ENCODE measurements at regions not wholly inside any gene's neighbourhood (a gene's known extent, or its start where the extent isn't known, plus 50 kb on each side); places are given as distances from the start of the nearest gene placed in this dataset.

- TF ChIP-seq REST (IDR thresholded peaks at IDR 0.05; ENCODE audit: insufficient read depth in 1 of 2, low read depth in 2 of 2, low read length in 2 of 2) (no peak), POLR2AphosphoS5 (IDR thresholded peaks at IDR 0.05; ENCODE audit: low read depth, low read length) (no peak), TAF1 (IDR thresholded peaks at IDR 0.05; ENCODE audit: borderline replicate concordance, insufficient read depth, low read length) (no peak), SIN3A (IDR thresholded peaks at IDR 0.05; ENCODE audit: borderline replicate concordance, insufficient read depth, low read length) (no peak), FOXP2 (optimal IDR thresholded peaks at IDR 0.05; ENCODE audit: borderline replicate concordance, extremely low read depth, extremely low read length, insufficient read depth) (no peak)
Measured at GRCh38 chr12:94832105-94832504, 171.4 kb downstream of the NDUFA12 start.

GRCh38 chr12:94831081-94831751 lies 172.3 kb downstream of the NDUFA12 start:
- TF ChIP-seq POLR2AphosphoS5 (IDR thresholded peaks at IDR 0.05; ENCODE audit: low read depth, low read length) (no peak), REST (IDR thresholded peaks at IDR 0.05; ENCODE audit: insufficient read depth in 1 of 2, low read depth in 2 of 2, low read length in 2 of 2) (no peak), TAF1 (IDR thresholded peaks at IDR 0.05; ENCODE audit: borderline replicate concordance, insufficient read depth, low read length) (no peak), SIN3A (IDR thresholded peaks at IDR 0.05; ENCODE audit: borderline replicate concordance, insufficient read depth, low read length) (no peak), FOXP2 (optimal IDR thresholded peaks at IDR 0.05; ENCODE audit: borderline replicate concordance, extremely low read depth, extremely low read length, insufficient read depth) (no peak)

- no peak for TF ChIP-seq REST (IDR thresholded peaks at IDR 0.05; ENCODE audit: insufficient read depth in 1 of 2, low read depth in 2 of 2, low read length in 2 of 2)
- TF ChIP-seq FOXP2 (optimal IDR thresholded peaks at IDR 0.05; ENCODE audit: borderline replicate concordance, extremely low read depth, extremely low read length, insufficient read depth) = no peak
- no peak for TF ChIP-seq TAF1 (IDR thresholded peaks at IDR 0.05; ENCODE audit: borderline replicate concordance, insufficient read depth, low read length)
Measured at GRCh38 chr12:94829552-94829951, 173.9 kb downstream of the NDUFA12 start.

- TF ChIP-seq FOXP2 (optimal IDR thresholded peaks at IDR 0.05; ENCODE audit: borderline replicate concordance, extremely low read depth, extremely low read length, insufficient read depth) (no peak), REST (IDR thresholded peaks at IDR 0.05; ENCODE audit: insufficient read depth in 1 of 2, low read depth in 2 of 2, low read length in 2 of 2) (no peak), POLR2AphosphoS5 (IDR thresholded peaks at IDR 0.05; ENCODE audit: low read depth, low read length) (no peak), SIN3A (IDR thresholded peaks at IDR 0.05; ENCODE audit: borderline replicate concordance, insufficient read depth, low read length) (no peak), TAF1 (IDR thresholded peaks at IDR 0.05; ENCODE audit: borderline replicate concordance, insufficient read depth, low read length) (no peak)
Measured at GRCh38 chr12:94819011-94819410, 168.7 kb upstream of the TMCC3 start.

GRCh38 chr12:94817695-94818075 lies 167.3 kb upstream of the TMCC3 start:
- TF ChIP-seq TAF1 (IDR thresholded peaks at IDR 0.05; ENCODE audit: borderline replicate concordance, insufficient read depth, low read length) (no peak), SIN3A (IDR thresholded peaks at IDR 0.05; ENCODE audit: borderline replicate concordance, insufficient read depth, low read length) (no peak), REST (IDR thresholded peaks at IDR 0.05; ENCODE audit: insufficient read depth in 1 of 2, low read depth in 2 of 2, low read length in 2 of 2) (no peak), POLR2AphosphoS5 (IDR thresholded peaks at IDR 0.05; ENCODE audit: low read depth, low read length) (no peak), FOXP2 (optimal IDR thresholded peaks at IDR 0.05; ENCODE audit: borderline replicate concordance, extremely low read depth, extremely low read length, insufficient read depth) (no peak)

Data from PFSK-1 (cell line).